NCI-H2029 treated with DMSO at 0.1 percent for 48 hours (cell line): ENCODE measurements at regions not wholly inside any gene's neighbourhood (a gene's known extent, or its start where the extent isn't known, plus 50 kb on each side); places are given as distances from the start of the nearest gene placed in this dataset.

Experiments
- DNase-seq: peaks from one replicate; lab custom pipeline; 2025; lab: John Stamatoyannopoulos, UW

DNA sequence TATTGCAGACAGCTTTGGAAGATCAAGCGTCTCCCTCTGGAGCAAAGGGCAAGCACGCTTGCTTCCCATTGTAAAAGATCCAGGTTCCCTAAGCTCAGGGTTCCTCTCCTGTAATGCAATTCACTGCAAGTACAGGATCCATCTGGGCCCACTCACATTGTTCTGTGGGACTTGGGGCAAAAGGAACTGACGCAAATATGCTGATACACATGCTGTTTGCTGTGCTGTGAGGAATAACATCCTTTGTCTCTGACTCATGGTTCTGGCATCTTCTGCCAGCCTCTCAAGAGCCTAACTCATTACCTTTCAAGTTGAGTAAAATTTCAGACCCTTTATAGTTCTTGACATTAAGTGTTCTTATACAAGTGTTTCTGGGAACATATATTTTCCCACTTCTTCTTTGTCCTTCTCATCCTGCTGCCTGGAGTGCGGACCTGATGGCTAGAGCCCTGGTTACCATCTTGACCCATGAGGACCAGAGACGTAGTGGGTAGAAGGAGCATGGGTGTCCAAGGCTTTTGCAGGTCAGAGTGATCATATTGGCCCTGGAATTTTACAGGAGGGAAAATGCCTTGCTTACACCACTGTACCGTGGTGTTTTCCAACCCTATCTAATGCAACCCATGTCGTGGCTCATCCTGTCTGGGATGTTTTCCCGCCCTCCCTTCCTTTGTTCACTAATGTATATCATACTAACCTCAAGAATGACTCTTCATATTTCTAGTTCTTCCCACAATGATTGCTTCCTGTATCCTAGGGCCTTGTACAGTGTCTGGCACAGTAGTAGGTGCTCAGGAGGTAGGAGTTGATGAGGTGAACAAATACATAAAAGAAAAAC lies 145.7 kb upstream of the GLI2 start:
- DNase-seq: no peak

DNA sequence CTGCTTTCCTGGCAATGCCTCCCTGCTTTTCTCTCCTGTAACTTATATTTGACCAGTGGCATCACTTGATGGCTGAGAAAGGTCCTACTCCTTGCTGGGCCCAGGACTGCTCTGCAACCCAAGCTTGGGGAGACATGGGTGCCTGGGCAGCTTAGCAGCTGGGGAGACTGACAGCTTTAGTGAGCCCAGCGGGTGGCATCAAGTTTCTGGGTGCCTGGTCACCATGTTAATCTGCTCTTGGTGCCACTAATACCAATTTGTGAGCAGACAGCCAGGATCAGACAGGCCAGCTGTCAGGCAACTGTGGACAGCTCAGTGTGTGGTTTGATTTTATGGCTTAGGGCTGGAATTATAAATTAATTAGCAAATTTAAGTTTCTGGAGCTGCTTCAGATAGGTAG lies 144.8 kb upstream of the GLI2 start:
- DNase-seq: no peak

DNA sequence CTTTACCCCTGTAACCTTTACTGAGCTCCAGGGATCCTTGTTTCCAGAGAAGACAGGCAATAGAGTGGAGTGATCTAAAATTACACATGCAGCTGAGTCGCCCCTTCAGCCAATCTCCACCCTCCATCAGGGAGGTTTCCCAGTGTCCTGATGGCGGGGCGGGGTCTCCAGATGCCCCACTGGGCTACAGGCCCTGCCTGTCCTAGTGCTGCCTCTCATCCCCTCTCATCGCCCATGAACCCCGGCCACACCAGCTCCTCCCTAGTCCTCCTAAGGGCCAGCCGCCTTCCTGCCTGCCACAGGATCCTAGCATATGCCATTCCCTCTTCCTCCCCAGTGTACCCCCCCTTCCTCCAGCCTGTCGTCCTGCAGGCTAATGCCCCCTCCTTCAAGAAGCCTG lies 144.1 kb upstream of the GLI2 start:
- DNase-seq: no peak

DNA sequence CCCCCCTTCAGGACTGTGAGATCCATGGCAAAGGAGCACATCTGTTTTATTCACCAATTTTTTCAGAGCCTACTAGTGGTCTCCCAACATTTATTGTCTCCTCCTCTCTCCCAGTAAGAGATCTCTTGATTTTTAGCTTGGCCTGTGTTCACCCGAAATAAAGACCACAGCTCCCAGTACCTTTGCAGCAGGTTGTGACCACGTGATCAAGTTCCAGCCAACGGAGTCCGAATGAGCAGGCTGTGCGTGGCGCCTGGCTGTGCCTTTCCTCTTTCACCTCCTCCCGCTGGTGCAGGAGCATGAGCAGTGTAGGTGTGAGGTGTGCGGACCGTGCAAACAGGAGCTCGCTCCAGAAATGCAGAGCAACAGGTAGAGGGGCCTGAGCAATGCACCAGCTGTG lies 143.6 kb upstream of the GLI2 start:
- no peak for DNase-seq

DNA sequence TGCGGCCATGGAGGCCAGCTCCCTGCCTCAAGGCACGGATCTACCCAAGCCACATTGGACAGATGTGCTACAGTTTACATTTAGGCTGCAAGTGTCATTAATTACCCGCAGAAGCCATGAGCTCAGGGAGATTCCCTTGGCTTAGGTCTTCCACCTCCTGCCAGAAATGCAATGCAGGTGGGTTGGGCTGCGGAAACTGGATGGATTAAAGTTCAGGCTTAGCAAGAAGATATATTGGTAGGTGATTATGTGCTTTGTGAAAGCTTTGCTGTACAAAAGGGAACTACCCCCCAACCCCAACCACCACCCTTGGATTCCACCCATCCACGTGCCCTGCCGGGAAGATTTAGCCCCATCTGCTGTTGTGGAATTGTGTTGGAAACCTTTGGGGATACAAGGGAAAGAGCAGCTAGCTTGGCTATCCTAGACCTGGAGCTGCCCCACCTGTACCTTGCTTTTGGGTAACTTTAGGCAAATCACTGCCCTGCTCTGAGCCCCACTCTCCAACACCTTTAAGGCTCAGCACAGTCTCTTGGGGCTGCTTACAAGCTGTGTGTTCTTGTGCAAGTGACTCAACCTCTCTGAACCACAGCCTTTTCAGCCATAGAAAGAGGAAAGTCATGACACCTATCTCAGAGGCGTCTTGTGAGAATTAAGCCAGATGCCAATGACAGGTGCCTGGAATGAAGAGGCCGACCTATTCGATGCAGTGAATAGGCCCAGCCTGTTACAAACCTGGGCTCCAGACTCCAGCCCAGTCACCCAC lies 141.6 kb upstream of the GLI2 start:
- DNase-seq: no peak

DNA sequence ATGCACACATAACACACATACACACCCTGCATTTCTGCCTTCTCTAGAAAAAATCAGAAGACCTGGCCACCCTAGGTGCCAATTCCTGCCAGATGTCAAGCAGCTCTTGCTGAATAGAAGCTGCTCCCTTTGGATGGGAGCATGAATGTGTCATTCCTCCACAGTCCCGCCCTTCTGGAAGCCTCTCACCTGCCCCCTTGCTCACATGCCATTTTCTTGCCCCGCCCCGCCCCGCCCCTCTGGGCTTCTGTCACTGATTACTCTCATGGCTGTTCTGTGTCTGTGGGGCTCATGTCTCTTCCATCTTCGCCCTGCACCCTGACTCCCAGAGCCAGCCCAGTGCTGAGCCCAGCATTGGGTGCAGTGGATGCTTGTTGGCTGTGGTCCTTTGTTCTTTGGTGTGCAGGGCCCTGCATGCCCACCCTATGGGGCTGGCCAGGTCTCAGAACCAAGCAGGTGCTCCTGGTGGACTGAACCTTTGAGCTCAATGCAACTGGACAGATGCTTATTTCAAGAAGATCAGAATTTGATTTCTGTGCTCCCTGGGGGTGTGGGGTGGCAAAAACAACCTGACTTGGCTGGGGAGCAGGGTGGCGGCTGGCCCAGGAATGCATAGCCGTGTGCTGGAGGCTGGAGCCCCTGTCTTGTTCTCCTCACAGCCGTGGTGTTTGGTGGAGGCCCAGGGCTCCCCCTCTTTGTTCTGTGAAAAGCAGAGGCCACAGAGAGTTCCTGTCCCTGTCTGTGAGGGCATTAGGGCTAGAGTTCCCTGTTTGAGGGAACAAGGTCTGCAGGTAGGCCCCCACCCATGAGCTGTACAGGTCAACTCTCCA lies 140.6 kb upstream of the GLI2 start:
- no peak for DNase-seq

DNA sequence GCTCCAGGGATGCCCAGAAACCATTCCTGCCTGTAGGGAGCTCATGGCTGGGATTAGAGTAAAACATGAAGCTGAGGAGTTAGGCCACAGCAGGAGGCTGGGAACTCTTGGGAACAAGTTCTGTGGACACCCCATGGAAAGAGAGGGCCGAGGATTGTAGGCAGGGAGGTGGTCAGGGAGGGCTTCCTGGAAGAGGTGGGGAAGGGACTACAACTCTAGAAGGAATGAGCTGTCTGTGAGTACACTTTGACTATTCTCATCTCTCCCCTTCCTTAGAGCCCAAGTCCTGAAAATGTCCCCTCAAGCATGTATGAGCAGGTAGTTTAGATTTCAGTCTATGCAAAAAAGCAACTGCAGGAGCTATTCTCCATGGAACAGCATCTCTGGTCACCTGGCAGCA lies 139.9 kb upstream of the GLI2 start:
- no peak for DNase-seq

DNA sequence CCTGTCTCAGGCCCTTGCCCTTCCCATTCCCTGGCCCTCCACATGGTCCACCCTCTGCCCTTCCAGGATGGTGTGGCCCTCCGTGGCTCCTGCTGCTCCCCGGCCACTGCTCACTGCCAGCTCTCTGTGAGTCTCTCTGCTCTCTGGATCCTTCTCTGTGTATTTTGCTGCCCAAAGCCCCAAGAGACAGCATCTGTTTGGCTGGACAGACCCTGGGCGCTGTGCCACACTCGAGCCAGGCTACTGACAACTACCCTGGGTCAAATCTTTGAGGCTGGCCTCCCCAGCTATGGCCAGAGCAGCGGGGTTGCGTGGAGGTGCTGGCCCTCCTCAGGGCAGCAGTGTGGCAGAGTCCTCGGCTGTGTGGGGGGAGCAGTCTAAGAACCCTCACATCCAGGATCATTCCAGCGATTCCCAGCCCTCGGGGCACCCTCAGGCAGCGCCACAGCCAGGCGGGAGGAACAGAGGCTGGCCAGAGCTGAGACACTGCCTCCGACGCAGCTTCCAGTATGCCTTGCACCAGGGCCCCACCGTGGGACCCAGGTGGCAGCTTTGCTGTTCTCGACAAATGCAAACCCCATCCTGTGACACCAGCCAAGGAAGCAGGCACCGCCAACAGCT lies 139.4 kb upstream of the GLI2 start:
- no peak for DNase-seq

DNA sequence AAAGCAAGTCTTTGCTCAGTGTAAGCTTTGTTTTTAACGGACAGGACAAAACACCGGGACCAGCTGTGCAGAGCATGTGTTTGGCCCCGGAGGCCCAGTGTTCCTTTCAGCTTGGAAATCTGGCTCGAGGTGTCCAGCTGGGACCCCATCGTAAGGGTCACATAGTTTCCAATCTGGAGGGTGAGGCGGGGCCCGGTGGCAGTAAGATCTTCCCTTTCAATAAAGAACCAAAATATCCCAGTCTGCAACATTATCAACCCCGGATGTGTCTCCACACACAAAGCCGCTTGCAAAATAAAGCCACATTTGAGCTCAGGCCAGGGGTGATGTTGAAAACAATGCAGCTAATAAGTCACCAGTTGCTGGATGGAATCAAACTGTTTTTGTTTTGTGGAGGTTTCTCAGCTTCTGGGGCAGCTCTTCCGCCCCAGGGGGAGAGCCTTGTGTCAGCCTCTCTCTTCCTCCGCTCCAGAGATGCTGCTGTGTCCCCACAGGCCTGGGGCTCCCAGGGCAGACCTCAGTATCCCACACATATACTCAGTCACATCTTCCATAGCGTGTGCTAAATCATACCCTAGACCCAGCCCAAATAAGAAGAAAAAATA lies 138.6 kb upstream of the GLI2 start:
- no peak for DNase-seq

DNA sequence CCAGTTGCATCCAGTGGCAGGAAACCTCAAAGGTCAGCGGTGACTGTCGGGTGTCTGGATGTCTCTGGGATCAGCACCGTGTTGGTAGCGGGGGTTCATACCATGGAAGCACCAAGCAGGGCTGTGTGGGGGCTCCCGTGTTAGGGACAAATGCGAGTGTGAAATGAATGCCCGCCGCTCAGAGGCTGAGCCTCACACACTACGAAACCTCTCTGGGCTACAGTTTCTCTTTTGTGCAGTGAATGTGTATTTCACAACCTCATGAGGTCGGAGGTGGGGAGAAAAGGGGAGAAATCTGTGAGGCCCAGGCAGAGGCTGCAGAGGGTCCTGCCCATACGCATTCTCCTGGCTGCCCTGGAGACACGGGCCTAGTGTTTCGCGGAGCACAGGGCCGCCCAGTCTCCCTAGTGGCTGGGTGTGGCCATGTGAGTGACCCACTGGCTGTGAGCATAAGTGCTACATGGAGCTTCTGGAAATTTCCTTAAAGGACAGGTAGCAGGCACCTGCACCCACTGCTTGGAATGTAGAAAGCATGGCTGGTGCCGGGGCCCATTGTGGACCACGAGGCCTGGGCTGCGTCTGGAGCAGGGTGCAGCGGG lies 138.0 kb upstream of the GLI2 start:
- no peak for DNase-seq

DNA sequence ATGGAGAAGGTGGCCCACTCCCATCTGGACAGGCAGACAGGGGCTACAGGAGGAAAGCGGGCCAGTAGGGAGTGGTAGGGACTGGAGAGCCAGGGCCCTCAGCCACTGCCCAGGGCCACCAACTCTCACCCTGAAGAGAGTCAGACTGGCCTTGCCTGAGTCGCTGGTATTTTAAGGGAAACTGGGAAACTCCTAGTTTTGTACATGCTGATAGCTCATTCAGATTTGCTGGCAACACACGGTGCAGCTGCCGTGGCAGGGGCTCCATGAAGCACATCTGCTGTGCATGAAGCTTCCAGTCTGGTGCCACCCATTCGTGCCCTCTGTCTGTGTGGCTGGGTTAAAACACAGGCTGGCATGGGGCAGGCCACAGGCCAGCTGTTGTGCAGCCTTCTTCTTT lies 137.3 kb upstream of the GLI2 start:
- DNase-seq: no peak

DNA sequence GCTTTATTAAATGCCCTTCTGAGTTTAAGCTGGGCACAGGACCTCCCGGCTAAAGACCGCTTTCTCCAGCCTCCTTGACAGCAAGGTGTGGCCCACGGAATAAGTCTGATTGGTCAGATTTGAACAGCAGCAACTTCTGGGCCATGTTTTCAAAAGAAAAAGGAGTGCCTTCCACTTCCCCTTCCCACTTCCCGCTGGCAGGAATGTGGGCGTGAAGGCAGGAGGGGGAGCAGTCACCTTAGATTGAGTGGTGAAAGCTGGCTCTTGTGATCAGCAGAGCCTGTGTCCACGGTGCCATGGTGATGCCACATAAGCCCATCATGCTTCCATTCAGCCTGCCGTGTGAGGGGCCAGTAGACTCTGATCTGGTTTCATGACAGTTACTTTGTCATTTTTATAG lies 136.6 kb upstream of the GLI2 start:
- DNase-seq: no peak

DNA sequence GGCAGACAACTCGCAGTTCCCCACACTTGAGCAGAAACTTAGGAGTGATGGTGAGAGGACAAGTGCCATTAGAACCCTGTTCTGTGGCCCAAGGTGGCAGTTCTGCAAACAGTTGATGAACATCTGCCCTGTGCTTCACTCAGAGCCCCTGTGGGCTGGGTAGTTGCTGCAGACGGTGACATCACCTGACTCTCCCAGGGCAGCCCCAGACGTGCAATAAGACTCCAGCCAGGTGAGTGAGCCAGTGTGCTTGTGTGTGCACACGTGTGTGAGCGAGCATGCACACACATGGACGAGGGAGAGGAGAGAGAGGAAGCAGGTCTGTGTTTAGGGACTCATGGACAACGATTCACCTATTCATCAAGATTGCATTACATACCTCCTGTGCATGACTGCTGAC lies 136.0 kb upstream of the GLI2 start:
- no peak for DNase-seq

DNA sequence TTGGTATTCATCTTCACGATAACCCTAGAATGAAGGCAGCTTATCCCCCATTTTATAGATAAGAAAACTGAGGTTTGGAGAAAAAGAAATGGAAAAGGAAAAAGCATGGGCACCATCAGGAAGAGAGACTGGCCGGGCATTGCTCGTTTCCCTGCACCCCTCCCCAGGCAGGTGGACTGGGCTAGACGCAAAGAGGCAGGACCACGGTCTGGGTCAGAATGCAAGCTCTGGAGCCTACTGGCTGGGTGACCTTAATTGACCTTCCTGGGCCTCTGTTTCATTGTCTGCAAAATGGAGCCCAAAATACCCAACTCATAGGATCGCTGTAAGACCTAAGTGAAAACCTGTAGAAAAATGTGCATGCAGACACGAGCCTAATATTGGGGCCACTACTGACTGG lies 135.3 kb upstream of the GLI2 start:
- DNase-seq: no peak

DNA sequence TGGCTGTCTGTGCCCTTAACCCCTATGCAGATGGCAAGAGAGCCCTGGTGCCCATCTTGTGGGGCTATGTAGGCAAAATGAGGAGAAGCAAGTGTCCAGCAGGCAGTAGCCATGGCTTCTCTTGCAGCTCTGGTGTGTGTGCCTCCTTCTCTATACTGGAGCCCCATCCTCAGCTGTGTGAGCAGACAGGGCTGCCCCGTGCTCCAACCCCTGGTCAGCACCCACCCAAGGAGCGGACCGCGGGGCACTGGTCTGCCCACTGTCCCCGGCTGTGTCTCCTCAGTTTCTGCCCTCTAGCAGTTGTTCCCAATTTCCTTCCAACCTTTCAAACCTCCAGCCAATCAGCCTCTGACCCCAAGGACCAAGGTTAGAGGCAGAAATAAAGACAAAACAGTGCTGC lies 134.9 kb upstream of the GLI2 start:
- no peak for DNase-seq

DNA sequence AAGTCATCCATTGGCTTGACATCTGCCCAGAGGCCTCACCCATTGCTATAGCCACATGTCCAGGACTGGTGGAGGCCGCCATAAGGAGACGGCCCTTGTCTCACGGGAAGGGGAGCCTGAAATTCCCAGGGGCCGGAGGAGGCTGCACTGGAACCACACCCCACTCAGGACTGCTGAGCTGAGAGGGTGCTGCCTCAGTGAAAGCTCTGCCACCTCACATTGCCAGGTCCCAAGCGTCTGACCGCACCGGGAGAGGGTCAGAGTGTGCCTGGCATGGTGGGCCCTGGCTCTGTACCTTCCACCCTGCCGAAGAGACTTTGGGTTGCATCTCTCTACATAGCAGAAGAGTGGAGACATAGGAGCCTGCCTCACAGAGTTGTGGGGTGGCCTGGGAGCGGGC lies 134.1 kb upstream of the GLI2 start:
- no peak for DNase-seq

DNA sequence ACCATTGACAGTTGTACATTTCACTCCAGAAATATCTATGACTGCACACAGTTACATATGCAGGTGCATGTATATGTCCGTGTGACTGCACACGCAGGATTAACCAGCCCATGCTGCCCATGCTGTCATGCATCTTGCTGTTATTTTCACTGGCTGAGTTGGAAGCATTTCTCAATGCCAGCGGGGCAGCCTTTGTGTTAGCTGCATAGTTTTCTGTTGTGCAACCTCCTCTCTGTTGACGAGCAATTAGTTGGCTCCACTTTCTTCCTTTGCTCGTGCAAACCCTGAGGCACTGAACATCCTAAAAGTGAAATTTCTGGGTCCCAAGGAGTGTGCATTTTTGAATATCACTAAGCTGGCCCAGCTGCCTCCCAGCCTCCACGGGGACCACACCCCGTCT lies 133.4 kb upstream of the GLI2 start:
- no peak for DNase-seq

DNA sequence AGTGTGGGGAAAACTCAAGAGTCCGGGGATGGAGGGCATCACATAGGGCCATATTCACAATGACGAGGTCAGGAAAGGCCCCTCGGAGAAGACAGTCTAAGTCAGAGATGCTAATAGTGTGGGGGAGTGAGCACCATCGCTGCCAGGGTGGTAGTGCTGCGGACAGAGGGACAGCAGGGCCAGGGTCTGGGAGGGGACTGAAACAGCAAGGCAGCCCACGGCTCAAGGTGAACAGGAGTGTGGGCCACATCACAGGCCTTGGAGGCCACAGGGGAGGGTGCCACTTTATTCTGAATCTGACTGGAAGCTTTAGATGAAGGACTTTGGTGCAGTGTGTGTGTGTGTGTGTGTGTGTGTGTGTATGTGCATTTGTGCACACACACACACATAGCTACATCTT lies 130.9 kb upstream of the GLI2 start:
- no peak for DNase-seq

DNA sequence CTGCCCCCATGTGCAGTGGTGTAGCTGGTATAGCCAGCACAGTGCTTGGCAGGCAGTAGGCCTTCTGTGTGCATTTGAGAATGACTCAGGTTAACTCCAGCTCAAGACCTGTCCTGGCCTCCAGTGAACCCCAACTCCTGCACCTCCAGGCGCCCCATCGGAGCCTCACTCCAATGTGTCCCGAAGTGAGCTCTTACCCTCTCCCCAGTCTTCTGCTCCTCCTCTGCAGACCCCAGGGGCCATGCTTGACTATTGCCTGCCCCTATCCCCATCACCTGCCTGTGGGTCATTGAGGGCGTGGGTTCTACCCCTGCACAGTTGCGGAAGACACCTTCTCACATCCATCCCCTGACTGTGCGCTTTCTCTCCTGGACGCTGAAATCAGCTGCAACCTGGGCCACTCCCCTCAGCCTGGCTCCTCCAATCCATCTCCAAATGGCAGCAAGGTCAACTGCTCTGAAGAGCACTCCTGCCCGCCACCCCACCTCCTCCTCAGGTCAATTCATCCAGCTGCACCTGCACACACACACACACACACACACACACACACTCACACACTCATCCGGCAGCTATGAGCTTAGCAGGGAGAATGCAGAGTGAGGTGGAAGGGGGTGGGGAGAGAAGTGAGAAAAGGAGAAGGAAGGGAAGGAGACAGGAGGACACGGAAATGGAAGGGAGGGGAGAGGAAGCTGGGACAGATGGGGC lies 130.3 kb upstream of the GLI2 start:
- peak; percentile 73 for DNase-seq

DNA sequence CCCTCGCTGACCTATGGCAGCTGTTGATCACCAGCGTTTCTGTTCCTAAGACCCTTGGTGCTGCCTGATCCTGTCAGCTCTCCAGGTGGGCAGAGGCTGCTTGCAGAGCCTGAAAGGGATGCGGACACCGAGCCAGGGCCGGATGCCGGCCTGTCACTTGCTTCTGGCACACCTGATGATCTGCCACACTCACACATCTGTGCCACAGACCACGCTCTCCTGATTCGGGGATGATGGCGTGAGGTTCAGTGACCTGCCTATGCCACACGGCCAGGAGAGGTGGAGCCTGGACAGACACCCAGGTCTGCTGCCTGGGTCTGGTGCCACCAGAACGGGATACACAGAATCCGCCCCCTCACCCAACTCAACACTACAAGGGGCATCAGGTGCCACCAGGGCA lies 129.4 kb upstream of the GLI2 start:
- no peak for DNase-seq

DNA sequence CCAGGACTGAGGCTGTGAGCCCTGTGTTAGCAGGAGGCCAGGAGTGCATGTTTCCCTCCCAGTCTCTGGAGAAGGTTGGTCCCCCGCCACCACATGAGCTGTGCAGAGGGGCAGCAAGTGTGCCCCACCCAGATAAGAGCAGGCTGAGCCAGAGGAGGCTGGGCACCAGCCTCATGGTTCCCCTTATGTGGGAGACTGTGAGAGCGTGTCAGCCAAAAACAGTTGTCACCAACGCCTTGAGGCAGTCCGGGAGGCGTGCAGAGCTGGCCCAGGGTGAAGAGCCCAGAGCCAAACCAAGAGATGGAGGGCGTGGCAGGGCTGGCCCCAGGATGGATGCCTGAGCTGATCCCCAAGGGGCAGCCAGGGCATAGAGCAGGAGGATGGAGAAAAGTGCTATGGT lies 128.7 kb upstream of the GLI2 start:
- DNase-seq: no peak
